A172 (cell line): ENCODE measurements at regions not wholly inside any gene's neighbourhood (a gene's known extent, or its start where the extent isn't known, plus 50 kb on each side); places are given as distances from the start of the nearest gene placed in this dataset.

Experiments
- DNase-seq: peaks from one replicate; pipeline ENCODE4 v3.0.0-alpha.2; 2015; ENCODE audit warnings: low spot score

DNA sequence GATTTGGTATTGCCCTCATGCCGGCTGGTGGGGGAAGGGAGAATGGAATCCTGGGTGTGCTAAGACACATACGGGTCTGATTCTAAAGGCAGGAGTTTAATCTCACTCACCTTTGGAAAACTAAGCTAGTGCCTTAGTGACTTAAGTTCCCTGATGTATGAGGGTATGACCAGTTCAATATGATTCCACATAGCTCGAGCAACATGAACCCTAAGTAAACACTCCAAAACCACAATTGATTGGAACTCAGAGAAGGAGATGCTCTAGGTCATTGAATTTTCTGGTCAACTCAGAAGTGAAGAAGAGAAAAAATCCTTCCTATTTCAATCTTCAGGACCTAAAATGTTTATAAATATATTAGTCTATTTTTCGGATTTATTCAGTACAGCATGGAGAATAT is 420.1 kb upstream of the INTU start:
- no peak for DNase-seq

DNA sequence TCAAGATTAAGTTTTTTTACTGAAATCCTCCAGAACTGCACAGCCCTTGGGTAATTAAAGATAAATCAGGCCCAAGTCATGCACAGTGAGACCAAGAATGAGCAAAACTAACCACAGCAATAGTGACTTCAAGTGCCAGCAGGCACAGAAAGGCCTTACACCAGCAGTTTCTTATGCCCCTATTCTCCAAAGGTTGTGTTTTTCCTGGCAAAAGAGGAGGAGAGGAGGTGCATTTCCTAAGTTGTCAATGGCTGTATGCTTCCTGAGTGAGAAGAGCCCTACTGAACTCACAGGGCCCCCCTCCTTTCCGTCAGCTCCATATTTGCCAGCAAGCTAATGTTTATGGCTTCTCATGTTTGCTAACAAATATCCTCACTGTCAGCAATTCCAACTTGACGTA is 418.7 kb upstream of the INTU start:
- DNase-seq, result no peak

- no peak for DNase-seq
Measured at GRCh38 chr4:127214931-127215330, 417.8 kb upstream of the INTU start.

DNA sequence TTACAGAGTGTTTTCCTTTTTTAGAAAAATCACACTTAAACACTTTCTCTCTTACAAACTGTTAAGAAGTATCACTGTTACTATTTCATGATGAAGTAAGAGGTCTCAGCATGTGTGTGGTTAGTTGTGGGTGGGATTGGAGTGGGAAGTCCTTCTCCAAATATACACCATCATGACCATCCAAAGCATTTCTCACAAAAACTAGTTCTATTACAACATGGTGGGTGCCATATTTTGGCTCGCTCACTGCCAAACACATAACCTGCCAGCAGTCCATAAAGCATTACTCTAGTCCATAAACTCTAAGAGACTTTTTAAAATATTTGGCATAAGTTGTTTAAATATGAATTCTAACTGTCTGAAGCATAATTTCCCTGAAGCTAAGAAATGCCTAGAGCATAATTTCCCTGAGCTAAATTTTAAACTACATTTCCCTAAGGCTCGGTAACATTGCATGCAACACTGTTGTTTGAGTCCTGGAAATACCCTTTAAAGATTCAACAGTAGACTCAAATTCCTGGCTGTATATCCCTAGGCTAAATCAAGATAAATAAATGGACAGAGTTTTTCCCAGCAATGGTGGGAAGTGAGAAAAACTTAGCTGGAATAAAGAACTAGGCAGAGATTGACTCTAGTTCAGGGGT is 415.0 kb upstream of the INTU start:
- DNase-seq, result no peak

DNA sequence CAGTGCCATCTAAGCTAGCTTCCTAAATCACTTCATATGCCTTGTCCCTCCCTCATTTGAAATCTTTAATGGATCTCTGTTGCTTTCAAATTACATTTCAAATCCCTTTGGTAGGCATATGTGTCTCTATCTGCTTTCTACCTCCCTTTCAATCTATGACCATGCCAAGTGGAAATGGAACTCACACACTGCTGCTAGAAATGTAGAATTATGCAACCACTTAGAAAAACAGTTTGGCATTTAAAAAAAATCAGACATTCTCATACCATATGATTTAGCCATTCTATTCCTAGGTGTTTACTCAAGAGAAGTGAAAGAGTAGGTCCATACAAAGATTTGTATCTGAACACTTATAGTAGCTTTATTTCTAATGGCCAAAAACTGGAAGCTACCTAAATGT is 413.5 kb upstream of the INTU start:
- DNase-seq, result no peak

DNA sequence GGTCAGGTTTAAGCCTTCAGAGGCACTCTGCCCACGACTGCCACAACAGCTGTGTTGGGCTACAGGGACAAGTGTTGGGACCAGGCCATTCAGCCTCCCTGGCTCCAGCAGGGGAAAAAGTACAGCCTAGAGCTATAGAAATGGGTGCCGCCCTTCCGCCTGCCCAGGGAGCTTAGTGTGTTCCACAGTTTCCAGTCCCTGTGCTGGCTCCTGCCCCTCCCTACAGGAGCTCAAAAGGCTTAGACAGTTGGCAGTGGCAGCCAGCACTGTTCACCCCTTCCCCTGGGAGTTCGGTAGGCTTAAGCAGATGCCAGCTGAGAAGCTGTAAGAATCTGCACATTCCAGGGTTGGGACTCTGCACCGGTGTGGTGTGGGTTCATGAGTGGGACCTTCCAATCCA is 408.2 kb upstream of the INTU start:
- DNase-seq, result no peak

DNA sequence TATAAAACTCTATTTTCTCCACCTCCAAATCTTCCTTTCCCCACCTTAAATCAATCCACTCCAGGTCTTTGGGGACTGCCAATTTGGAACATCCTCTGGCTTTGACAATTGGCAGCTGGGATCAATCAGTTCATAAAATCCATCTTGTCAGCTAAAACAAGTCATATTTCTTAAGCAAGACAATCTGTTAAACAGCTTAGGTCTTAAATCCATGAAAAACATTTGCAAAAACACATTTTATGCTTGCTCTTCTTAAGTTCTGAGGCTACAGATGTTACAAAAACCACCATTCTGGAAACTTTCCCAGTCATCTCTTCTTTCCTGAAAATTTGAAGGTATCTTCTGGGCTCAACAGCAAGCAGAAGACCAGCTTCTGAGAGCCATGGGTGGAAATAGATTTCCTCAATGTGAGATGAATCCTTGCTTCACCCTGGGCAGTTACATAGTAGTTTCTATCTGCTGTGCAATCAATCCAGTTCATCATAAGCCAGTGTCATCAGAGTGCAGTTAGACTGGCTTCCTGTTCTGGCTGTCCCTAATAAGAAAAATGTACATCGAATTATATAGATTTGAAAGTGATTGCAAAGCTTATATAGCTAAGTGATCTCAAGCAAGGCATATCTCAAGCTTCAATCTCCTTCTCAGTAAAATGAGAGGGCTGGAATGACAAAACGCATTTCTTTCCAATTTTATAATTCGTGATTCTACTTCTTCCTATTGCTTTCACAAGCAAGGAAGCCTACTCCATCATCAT is 402.7 kb upstream of the INTU start:
- DNase-seq, result no peak

GRCh38 chr4:127236889-127237288 is 395.9 kb upstream of the INTU start:
- DNase-seq, result no peak

- DNase-seq, result no peak
Measured at GRCh38 chr4:127237581-127237980, 395.2 kb upstream of the INTU start.

- DNase-seq, result no peak
Measured at GRCh38 chr4:127238956-127239475, 393.7 kb upstream of the INTU start.

DNA sequence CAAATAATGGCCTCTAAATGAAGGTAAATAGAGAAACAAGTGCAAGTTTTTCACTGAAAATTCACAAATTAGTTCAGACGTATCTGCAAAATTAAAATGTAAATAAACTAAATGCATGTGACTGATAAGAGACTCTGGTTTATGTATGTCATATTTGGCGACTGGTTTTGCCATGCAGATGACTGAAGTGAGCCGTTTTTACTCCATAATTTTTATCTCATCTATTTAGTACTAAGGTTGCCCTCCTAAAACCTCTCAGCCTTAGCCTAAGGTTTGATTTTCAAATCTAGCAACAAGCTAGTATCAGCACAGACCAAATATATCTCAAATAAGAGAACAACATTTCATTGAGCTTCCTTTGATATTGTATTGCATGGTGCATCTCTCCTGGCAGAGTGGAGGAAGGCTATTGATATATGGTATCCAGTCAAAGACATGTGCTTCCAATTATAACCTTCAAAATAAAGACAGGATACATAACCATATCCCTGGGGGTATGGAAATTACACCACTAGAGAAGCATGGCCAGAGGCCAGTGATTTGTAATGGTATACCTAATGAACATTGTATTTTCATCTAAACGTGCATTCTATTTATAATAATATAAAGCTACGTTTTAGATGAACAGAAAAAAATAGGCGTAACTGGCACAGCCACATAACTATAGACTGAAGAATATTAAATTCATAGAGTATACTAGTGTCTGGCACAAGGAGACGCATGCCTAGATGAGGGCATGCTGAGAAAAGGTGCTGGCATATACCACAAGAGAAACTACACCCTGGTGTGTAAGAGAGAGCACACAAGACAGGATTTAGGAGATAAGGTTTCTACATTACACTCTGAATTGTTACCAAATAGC is 392.6 kb upstream of the INTU start:
- DNase-seq, result no peak

DNA sequence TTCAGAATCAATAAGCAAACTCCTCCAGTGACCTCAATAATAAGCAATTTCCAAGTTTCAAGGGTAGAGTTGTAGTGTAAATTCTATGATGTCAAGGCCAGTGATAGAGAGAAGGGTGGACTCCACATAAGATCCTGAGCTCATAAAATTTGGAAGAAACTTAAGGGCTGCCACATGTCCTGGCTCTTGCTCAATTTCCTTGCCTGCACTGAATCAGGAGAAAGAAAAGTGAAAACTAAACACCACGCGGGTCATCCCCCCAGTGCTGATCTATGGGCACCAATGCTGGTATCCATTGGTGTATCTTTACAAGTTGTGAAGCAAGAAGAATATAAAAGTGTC is 392.0 kb upstream of the INTU start:
- DNase-seq, result no peak

- DNase-seq, result no peak
Measured at GRCh38 chr4:127244515-127244914, 388.2 kb upstream of the INTU start.

- DNase-seq, result no peak
Measured at GRCh38 chr4:127246963-127247952, 385.5 kb upstream of the INTU start.

- DNase-seq, result peak; percentile 46
Measured at GRCh38 chr4:127249066-127249766, 383.5 kb upstream of the INTU start.

DNA sequence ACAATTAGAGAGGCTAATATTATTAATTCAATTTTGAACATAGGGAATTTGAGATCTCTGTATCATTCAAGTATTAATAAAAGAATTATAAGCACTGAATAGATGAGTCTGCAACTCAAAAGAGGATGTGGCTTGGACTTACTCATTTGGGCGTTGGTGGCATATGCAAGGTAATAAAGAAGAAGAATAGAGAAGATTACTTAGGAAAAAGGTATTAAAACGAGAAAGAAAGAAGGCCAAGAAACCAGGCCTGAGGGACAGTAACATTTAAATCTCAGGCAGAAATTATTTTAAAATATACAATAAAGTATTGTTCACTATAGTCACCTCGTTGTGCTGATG is 383.0 kb upstream of the INTU start:
- no peak for DNase-seq

DNA sequence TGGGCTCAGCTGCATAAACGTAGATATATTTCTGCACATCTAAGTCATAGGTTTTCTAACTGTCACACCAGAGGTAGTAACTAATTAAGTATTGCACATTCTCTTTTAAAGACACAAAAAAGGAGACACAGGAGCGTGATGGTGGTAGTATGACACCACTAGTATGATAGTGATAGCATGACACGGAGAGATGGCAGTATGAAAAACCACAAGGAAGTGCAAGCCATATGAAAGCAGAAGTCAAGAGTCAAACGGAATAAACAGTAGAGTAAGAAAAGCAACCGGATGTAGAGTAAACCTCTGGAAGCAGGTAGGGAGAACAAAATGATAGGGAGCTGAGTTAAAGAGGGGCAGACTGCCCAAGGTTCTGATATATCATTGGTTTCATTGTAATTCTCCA is 382.2 kb upstream of the INTU start:
- DNase-seq, result no peak

GRCh38 chr4:127251423-127251822 is 381.3 kb upstream of the INTU start:
- peak; percentile 32 for DNase-seq

DNA sequence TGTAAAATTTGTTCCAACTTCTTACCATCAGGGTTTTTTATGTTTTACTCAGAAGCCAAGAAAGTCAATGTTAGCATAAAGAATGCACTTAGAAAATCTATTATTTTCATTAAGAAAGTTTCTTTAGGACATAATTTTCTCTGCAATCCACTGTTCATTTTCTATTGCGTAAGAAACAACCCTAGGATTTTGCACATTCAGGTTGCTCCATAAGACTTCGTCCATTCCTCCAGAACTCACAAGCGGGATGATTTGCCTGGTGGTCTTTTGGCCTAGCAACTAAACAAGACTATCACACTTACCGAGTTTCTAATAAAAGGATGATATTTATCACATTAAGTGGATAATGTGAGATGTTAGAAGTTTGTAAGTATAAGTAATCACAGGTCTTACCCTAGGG is 376.3 kb upstream of the INTU start:
- no peak for DNase-seq

DNA sequence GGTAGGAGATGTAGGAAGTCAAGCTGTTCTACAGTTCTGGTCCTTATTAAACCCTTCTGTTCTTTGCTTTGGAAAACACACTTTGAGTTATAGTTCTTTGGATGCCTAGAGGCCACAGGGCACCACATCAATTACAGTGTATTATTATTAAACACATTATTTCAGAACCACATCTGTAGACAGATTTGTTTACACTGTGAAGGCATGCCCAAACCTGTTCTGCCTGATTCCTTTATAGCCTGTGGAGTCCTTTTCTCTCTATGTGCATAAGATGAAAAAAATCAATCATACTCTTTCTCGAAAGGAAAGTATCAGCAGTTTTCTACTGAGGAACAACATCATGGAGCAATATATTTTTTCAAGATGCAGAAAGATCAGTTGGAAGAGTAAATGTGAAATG is 371.3 kb upstream of the INTU start:
- no peak for DNase-seq

DNA sequence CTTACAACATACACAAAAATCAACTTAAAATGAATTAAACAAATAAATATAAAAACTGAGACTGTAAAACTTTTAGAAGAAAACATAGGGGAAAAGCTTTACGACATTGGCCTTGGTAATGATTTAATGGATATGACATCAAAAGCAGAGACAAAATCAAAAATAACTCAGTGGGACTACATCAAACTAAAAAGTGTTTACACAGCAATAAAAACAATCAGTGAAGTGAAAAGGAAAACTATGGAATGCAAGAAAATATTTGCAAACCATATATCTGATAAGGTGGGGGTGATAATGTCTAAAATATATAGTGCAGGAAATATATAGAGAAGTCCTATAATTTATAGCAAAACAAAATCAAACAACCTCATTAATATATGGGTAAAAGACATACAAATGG is 364.4 kb upstream of the INTU start:
- DNase-seq, result no peak
